Esophagus muscularis mucosa (tissue), 3 donors: ENCODE measurements at regions not wholly inside any gene's neighbourhood (a gene's known extent, or its start where the extent isn't known, plus 50 kb on each side); places are given as distances from the start of the nearest gene placed in this dataset.

Experiments
- CTCF ChIP-seq, 3 experiments: fragments of 200-600 bp in 2 of 3; fragments of 450-650 bp in 1 of 3; sonication (generic) in 2 of 3; IDR thresholded peaks; one replicate each; pipeline ENCODE4 v1.5.1; 2017 to 2019; ENCODE audit warnings: antibody characterized with exemption in 3 of 3, mild to moderate bottlenecking in 2 of 3, moderate library complexity in 1 of 3
- POLR2A ChIP-seq: fragments of 450-650 bp; IDR thresholded peaks from one replicate; pipeline ENCODE4 v1.6.1; 2017; ENCODE audit warnings: antibody characterized with exemption, moderate library complexity, mild to moderate bottlenecking, low read depth

- TF ChIP-seq POLR2A (no peak), CTCF (IDR thresholded peaks at IDR 0.05) (no peak)
These were observed 256.2 kb upstream of the FERD3L start for GRCh38 chr7:19401461-19401860.
